ENCODE measurements at regions not wholly inside any gene's neighbourhood (a gene's known extent, or its start where the extent isn't known, plus 50 kb on each side); places are given as distances from the start of the nearest gene placed in this dataset.

GRCh38 chr2:226078666-226079065 is 679.2 kb downstream of the NYAP2 start:
- no peak for TF ChIP-seq POLR2A (IDR thresholded peaks at IDR 0.05)
- no peak for TF ChIP-seq CTCF (IDR thresholded peaks at IDR 0.05)

All from heart left ventricle (tissue), 13 donors.